ENCODE measurements at regions not wholly inside any gene's neighbourhood (a gene's known extent, or its start where the extent isn't known, plus 50 kb on each side); places are given as distances from the start of the nearest gene placed in this dataset.

- no peak overlapping the region for H3K9ac ChIP-seq (ENCODE audit: low read length)
- H3K79me2 ChIP-seq (ENCODE audit: insufficient read depth, low read length) = no peaks in the 10 kb centered on the region
- H4K20me1 ChIP-seq (ENCODE audit: low read depth, low read length) = no peaks in the 10 kb centered on the region
- no peak overlapping the region for H3K27ac ChIP-seq (ENCODE audit: low read depth, low read length)
- no peak overlapping the region for H3K4me2 ChIP-seq (ENCODE audit: low read depth, low read length, poor library complexity, severe bottlenecking)
- no peaks in the 10 kb centered on the region for H3K9me2 ChIP-seq (replicated peaks; ENCODE audit: insufficient read depth, low read length)
- TF ChIP-seq CTCF (IDR thresholded peaks at IDR 0.05; ENCODE audit: insufficient read depth, low read length, poor library complexity, severe bottlenecking) (no peak), EZH2phosphoT487 (conservative IDR thresholded peaks at IDR 0.05; ENCODE audit: low read length) (no peak)
- no peaks in the 10 kb centered on the region for H3K9me3 ChIP-seq (ENCODE audit: insufficient read depth, low read length)
- H3K27me3 ChIP-seq (ENCODE audit: low read length) = no peaks in the 10 kb centered on the region
- H3F3A ChIP-seq (ENCODE audit: insufficient read depth) = no peaks in the 10 kb centered on the region
- H2AFZ ChIP-seq (ENCODE audit: low read depth, low read length, severe bottlenecking) = no peak overlapping the region
- no peaks in the 10 kb centered on the region for H3K36me3 ChIP-seq (ENCODE audit: low read length)
- H3K4me3 ChIP-seq (ENCODE audit: insufficient read depth, low read length, poor library complexity, severe bottlenecking) = no peak overlapping the region
These were observed 254.9 kb upstream of the TMEM132C start for GRCh38 chr12:128012110-128012509.

GRCh38 chr12:128015276-128015675, 251.7 kb upstream of the TMEM132C start:
- Histone ChIP-seq H2AFZ (ENCODE audit: low read depth, low read length, severe bottlenecking) (no peak overlapping the region), H3K9me2 (replicated peaks; ENCODE audit: insufficient read depth, low read length) (no peaks in the 10 kb centered on the region), H3K4me2 (ENCODE audit: low read depth, low read length, poor library complexity, severe bottlenecking) (no peak overlapping the region), H3K9me3 (ENCODE audit: insufficient read depth, low read length) (no peaks in the 10 kb centered on the region), H3K9ac (ENCODE audit: low read length) (no peak overlapping the region), H3K27me3 (ENCODE audit: low read length) (no peaks in the 10 kb centered on the region; the same call in 1 of the 2 replicates), H3K27ac (ENCODE audit: low read depth, low read length) (no peak overlapping the region), H4K20me1 (ENCODE audit: low read depth, low read length) (no peaks in the 10 kb centered on the region), H3K79me2 (ENCODE audit: insufficient read depth, low read length) (no peaks in the 10 kb centered on the region), H3K4me3 (ENCODE audit: insufficient read depth, low read length, poor library complexity, severe bottlenecking) (no peak overlapping the region), H3K36me3 (ENCODE audit: low read length) (no peaks in the 10 kb centered on the region), H3F3A (ENCODE audit: insufficient read depth) (no peaks in the 10 kb centered on the region)
- TF ChIP-seq EZH2phosphoT487 (conservative IDR thresholded peaks at IDR 0.05; ENCODE audit: low read length) (no peak), CTCF (IDR thresholded peaks at IDR 0.05; ENCODE audit: insufficient read depth, low read length, poor library complexity, severe bottlenecking) (no peak)

GRCh38 chr12:128018067-128018466, 248.9 kb upstream of the TMEM132C start:
- Histone ChIP-seq H3K36me3 (ENCODE audit: low read length) (no peaks in the 10 kb centered on the region), H3K27me3 (ENCODE audit: low read length) (no peaks in the 10 kb centered on the region; the same call in 1 of the 2 replicates), H3K79me2 (ENCODE audit: insufficient read depth, low read length) (no peaks in the 10 kb centered on the region), H3K9ac (ENCODE audit: low read length) (no peak overlapping the region), H3K27ac (ENCODE audit: low read depth, low read length) (no peak overlapping the region), H3F3A (ENCODE audit: insufficient read depth) (no peaks in the 10 kb centered on the region), H4K20me1 (ENCODE audit: low read depth, low read length) (no peaks in the 10 kb centered on the region), H2AFZ (ENCODE audit: low read depth, low read length, severe bottlenecking) (no peak overlapping the region), H3K4me2 (ENCODE audit: low read depth, low read length, poor library complexity, severe bottlenecking) (no peak overlapping the region), H3K9me2 (replicated peaks; ENCODE audit: insufficient read depth, low read length) (no peaks in the 10 kb centered on the region), H3K4me3 (ENCODE audit: insufficient read depth, low read length, poor library complexity, severe bottlenecking) (no peak overlapping the region), H3K9me3 (ENCODE audit: insufficient read depth, low read length) (no peaks in the 10 kb centered on the region)
- TF ChIP-seq CTCF (IDR thresholded peaks at IDR 0.05; ENCODE audit: insufficient read depth, low read length, poor library complexity, severe bottlenecking) (no peak), EZH2phosphoT487 (conservative IDR thresholded peaks at IDR 0.05; ENCODE audit: low read length) (no peak)
